AG10803 (cell line): ENCODE measurements at regions not wholly inside any gene's neighbourhood (a gene's known extent, or its start where the extent isn't known, plus 50 kb on each side); places are given as distances from the start of the nearest gene placed in this dataset.

Experiments used
- DNase-seq: peaks from one replicate; pipeline ENCODE4 v3.0.0; 2010; ENCODE audit warnings: low read depth
- H3K4me3 ChIP-seq: 2 replicates; pipeline ENCODE4 v1.5.1; 2011; ENCODE audit warnings: mild to moderate bottlenecking, low read length, control low read depth
- TF ChIP-seq, protein P1 (sequence below): conservative IDR thresholded peaks from 2 replicates; pipeline ENCODE4 v1.5.1; 2011; ENCODE audit warnings: mild to moderate bottlenecking, low read length, control low read depth, inconsistent platforms

DNA sequence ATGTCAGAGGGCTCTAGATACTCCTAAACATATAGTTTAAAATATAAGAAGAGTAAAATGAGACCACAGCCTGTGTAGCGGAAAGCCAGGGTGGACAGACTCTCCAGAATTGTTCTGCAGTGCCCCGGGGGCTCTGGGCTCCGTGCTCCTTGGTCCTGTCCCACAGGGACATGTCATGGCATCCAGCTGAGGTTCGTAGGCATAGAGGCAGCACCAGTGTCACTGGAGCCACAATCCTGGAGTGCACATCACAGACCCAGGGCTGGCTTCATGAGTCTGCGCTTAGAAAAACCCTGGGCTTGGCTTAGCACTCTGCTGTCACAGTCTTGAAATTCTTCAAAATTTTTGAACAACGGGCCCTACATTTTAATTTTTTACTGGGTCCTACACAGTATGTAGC is 280.4 kb upstream of the ZNF32 start:
- TF ChIP-seq, protein P1, sequence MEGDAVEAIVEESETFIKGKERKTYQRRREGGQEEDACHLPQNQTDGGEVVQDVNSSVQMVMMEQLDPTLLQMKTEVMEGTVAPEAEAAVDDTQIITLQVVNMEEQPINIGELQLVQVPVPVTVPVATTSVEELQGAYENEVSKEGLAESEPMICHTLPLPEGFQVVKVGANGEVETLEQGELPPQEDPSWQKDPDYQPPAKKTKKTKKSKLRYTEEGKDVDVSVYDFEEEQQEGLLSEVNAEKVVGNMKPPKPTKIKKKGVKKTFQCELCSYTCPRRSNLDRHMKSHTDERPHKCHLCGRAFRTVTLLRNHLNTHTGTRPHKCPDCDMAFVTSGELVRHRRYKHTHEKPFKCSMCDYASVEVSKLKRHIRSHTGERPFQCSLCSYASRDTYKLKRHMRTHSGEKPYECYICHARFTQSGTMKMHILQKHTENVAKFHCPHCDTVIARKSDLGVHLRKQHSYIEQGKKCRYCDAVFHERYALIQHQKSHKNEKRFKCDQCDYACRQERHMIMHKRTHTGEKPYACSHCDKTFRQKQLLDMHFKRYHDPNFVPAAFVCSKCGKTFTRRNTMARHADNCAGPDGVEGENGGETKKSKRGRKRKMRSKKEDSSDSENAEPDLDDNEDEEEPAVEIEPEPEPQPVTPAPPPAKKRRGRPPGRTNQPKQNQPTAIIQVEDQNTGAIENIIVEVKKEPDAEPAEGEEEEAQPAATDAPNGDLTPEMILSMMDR: no peak
- no peak for DNase-seq
- H3K4me3 ChIP-seq: no peak overlapping the region

DNA sequence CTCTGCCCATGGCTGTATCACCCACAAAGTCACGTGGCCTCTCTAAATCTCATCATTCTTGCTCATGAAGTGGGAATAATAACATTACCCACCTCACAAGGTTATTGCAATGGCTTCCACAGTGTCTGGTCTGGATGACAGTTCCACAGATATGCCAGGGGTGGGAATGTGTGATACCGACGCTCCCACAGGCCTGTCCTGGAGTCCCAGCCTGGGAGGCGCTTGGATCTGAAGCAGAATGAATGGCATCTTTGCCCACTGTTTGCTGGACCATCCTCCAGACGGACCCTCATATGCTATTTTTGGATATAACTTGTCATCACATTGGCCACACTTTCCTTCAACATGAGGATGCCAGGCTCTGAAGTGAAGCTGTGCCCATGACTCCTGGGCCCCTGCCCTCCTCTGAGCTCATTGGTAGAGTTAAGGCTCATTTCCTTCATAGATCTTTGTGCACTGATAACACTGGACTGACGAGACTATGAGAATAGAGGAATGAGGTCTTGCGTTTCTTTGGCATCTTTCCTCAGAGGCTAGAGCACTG is 279.8 kb upstream of the ZNF32 start:
- TF ChIP-seq, protein P1: no peak
- no peak for DNase-seq
- H3K4me3 ChIP-seq: no peak overlapping the region

DNA sequence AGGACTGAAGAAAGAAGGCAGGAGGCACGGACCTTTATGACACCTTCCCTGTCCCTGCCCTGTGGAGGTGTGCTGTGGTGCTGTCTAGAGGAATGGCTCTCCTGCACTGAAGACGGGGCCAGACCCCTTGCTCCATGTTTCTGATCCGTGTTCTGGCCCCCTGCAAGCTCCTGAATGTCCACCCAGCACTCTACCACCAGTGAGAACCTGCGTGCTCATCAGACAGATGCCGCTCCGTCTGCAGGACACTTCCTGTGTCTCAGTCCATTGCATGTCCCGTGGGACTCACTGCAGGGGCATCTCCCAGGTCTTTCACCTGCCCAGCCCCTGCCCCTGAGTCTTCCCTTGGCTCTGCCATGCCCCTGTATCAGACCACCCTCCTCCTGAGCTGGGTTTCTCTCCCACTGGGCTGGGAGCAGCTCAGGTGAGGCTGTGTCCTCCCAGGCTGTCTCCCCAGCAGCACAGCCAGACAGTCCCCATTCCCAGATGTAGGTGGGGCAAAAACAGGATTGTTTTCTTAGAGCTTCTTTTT is 278.3 kb upstream of the ZNF32 start:
- TF ChIP-seq, protein P1: no peak
- DNase-seq: no peak
- H3K4me3 ChIP-seq: no peak overlapping the region

DNA sequence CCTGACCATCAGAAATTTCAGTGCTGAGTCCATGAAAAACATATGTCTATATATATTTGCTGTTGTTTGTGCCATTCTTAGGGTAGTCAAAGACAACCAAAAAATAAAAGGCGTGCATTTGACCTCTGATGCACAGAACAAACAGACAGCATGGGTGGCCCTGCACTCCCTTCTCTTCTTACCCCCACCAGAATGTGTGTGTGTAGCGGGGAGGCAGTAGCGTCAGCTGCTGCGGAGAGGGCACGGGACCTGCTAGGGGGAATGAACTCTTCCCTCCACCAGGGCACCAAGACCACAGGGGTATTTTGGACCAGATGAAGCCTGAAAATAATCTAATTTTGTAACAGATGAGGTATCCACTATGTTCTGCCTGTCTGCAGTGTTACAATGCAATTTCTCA is 277.7 kb upstream of the ZNF32 start:
- TF ChIP-seq, protein P1: no peak
- DNase-seq: no peak
- no peak overlapping the region for H3K4me3 ChIP-seq

DNA sequence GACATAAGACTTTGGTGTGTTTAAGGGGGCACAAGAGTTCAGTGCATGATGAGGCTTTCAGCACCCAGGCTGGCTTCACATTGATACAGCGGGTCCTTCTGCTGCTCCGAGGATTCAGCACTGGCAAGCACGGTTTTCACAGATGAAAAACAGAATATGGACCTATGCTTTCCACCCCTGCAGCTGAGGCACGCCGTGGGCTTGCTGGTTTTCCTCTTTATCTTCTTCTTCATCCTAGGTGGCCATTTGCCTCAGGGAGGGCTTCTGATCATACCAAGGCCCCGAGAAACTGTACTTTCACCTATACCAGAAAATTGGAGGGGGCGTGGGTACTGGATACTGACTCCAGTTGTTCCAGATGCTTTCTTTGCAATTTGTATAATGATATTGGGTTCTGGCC is 277.1 kb upstream of the ZNF32 start:
- DNase-seq: no peak
- TF ChIP-seq, protein P1: no peak
- no peak overlapping the region for H3K4me3 ChIP-seq

DNA sequence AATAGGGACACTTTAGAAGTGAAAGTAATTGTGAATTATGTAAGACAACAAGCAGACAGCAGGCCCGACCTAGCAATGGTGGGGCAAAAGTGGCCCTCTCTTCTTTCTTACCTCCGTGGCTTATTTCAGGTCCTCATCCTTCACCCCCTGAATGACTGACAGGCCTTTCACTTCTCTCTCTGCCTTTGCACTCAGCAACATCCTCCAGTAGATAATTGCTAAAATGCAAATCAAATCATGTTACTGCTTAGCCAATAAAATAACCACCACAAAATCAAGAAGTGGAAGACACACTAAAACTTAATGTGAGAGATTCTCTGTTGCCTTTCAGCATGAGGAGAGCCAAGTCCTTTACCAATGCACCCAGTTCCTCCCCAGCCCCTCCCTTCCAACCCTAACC is 274.6 kb upstream of the ZNF32 start:
- no peak overlapping the region for H3K4me3 ChIP-seq
- no peak for DNase-seq
- TF ChIP-seq, protein P1: no peak
